Natural killer cell (primary cell): ENCODE measurements at regions not wholly inside any gene's neighbourhood (a gene's known extent, or its start where the extent isn't known, plus 50 kb on each side); places are given as distances from the start of the nearest gene placed in this dataset.

Source experiments
- ATAC-seq, 3 donors: fragments of 150-1000 bp in 2 of 3; fragments of 200-7000 bp in 1 of 3; cut with Tn5 transposase; 1 replicate in 1 of 3; 2 replicates in 2 of 3; pipeline ENCODE4 v1.10.0; 2021; ENCODE audit warnings: mild to moderate bottlenecking in 2 of 3, moderate library complexity in 2 of 3
- DNase-seq, 2 donors: peaks; one replicate each; pipeline versions ENCODE4 v3.0.0 to v3.0.0-alpha.2; 2013 to 2021; ENCODE audit warnings: mixed read lengths in 1 of 2
- H3K27ac ChIP-seq: one replicate; pipeline ENCODE4 v1.5.1; 2013; ENCODE audit warnings: mild to moderate bottlenecking, low read length
- H3K27me3 ChIP-seq: one replicate; pipeline ENCODE4 v1.6.1; 2013; ENCODE audit warnings: low read length; ENCODE audit not compliant: control insufficient read depth, insufficient read depth
- H3K36me3 ChIP-seq: one replicate; pipeline ENCODE4 v1.6.1; 2013; ENCODE audit warnings: low read length; ENCODE audit not compliant: control insufficient read depth, insufficient read depth
- H3K4me1 ChIP-seq: one replicate; pipeline ENCODE4 v1.6.1; 2013; ENCODE audit warnings: low read length; ENCODE audit not compliant: control insufficient read depth, insufficient read depth
- H3K4me3 ChIP-seq: one replicate; pipeline ENCODE4 v1.5.1; 2013; ENCODE audit warnings: low read length
- H3K9me3 ChIP-seq: one replicate; pipeline ENCODE4 v1.6.1; 2013; ENCODE audit warnings: low read length; ENCODE audit not compliant: control insufficient read depth, insufficient read depth
- H3K27ac Mint-ChIP-seq, 2 donors: one replicate each; pipeline ENCODE4 v1.8.0; 2022; ENCODE audit warnings: mild to moderate bottlenecking in 2 of 2, mixed read lengths in 2 of 2, moderate library complexity in 1 of 2
- H3K27me3 Mint-ChIP-seq, 2 donors: one replicate each; pipeline ENCODE4 v1.8.0; 2022; ENCODE audit warnings: low read depth in 2 of 2, mixed read lengths in 2 of 2
- H3K36me3 Mint-ChIP-seq: one replicate; pipeline ENCODE4 v1.8.0; 2022; ENCODE audit warnings: mixed read lengths
- H3K4me1 Mint-ChIP-seq, 2 donors: one replicate each; pipeline ENCODE4 v1.8.0; 2022; ENCODE audit warnings: mixed read lengths in 2 of 2
- H3K4me3 Mint-ChIP-seq: one replicate; pipeline ENCODE4 v1.8.0; 2022; ENCODE audit warnings: mild to moderate bottlenecking, moderate library complexity, mixed read lengths
- H3K9me3 Mint-ChIP-seq, 2 donors: one replicate each; pipeline ENCODE4 v1.8.0; 2022; ENCODE audit warnings: mixed read lengths in 2 of 2
- CTCF ChIP-seq: fragments of 200-600 bp; IDR thresholded peaks from one replicate; pipeline ENCODE4 v1.8.0; 2022; ENCODE audit warnings: antibody characterized with exemption
- WGBS: methylation state at CpG from one replicate; pipeline ENCODE4 v1.1.7; 2013; ENCODE audit warnings: missing lambda C conversion rate; ENCODE audit not compliant: insufficient coverage; 5-methylcytosine and 5-hydroxymethylcytosine counted together
- intact Hi-C: fragments of 100-400 bp; cut with micrococcal nuclease; formaldehyde crosslinking; loops from one replicate; pipeline ENCODE4 v1.14.2; 2022

- no peaks in the 10 kb centered on the region for H3K36me3 Mint-ChIP-seq
- no peak for TF ChIP-seq CTCF
- H3K27ac Mint-ChIP-seq, result no peak overlapping the region
- DNase-seq, result no peak
- Histone ChIP-seq H3K4me1 (no peaks in the 10 kb centered on the region), H3K36me3 (no peaks in the 10 kb centered on the region), H3K9me3 (no peaks in the 10 kb centered on the region), H3K27ac (no peak overlapping the region), H3K27me3 (no peaks in the 10 kb centered on the region), H3K4me3 (no peak overlapping the region)
- 92% methylated on average over 3 of the region's 4 CpGs for WGBS
- intact Hi-C loops, result no loop called here
- no peaks in the 10 kb centered on the region for H3K4me1 Mint-ChIP-seq
- no peak overlapping the region for H3K4me3 Mint-ChIP-seq
- no peak for ATAC-seq
- H3K27me3 Mint-ChIP-seq, result no peaks in the 10 kb centered on the region
- H3K9me3 Mint-ChIP-seq, result peaks cover 4 to 16% of the 10 kb centered on the region in 2 donors
Measured at GRCh38 chr12:78712834-78713481, 151.6 kb upstream of the SYT1 start.

GRCh38 chr12:78719721-78720120, 144.9 kb upstream of the SYT1 start:
- no peak overlapping the region for H3K4me3 ChIP-seq
- TF ChIP-seq CTCF, result no peak
- DNase-seq (no peak), ATAC-seq (no peak)
- Mint-ChIP-seq H3K9me3 (no peaks in the 10 kb centered on the region), H3K4me3 (no peak overlapping the region), H3K27me3 (no peaks in the 10 kb centered on the region), H3K4me1 (no peaks in the 10 kb centered on the region), H3K36me3 (no peaks in the 10 kb centered on the region), H3K27ac (no peak overlapping the region)
- intact Hi-C loops, result no loop called here
- WGBS, result 81% methylated on average over 1 of the region's 1 CpG
- H3K27ac ChIP-seq, result no peak overlapping the region
- no peaks in the 10 kb centered on the region for H3K4me1 ChIP-seq
- no peaks in the 10 kb centered on the region for H3K9me3 ChIP-seq
- H3K27me3 ChIP-seq, result no peaks in the 10 kb centered on the region
- no peaks in the 10 kb centered on the region for H3K36me3 ChIP-seq

GRCh38 chr12:78721906-78722305, 142.7 kb upstream of the SYT1 start:
- TF ChIP-seq CTCF, result no peak
- H3K9me3 Mint-ChIP-seq, result peaks cover 0 to 3% of the 10 kb centered on the region in 2 donors
- intact Hi-C loops, result no loop called here
- no peaks in the 10 kb centered on the region for H3K27me3 Mint-ChIP-seq
- H3K4me3 ChIP-seq, result no peak overlapping the region
- no peak overlapping the region for H3K27ac ChIP-seq
- no peaks in the 10 kb centered on the region for H3K36me3 ChIP-seq
- no peaks in the 10 kb centered on the region for H3K4me1 Mint-ChIP-seq
- DNase-seq (no peak), ATAC-seq (no peak)
- H3K27me3 ChIP-seq, result no peaks in the 10 kb centered on the region
- no peaks in the 10 kb centered on the region for H3K9me3 ChIP-seq
- no peaks in the 10 kb centered on the region for H3K4me1 ChIP-seq
- H3K36me3 Mint-ChIP-seq, result peaks cover 1% of the 10 kb centered on the region
- H3K27ac Mint-ChIP-seq, result no peak overlapping the region
- H3K4me3 Mint-ChIP-seq, result no peak overlapping the region

GRCh38 chr12:78725033-78725432, 139.5 kb upstream of the SYT1 start:
- no peak overlapping the region for H3K4me3 Mint-ChIP-seq
- DNase-seq, result no peak
- no peak for ATAC-seq
- H3K27ac Mint-ChIP-seq, result no peak overlapping the region
- H3K9me3 ChIP-seq, result no peaks in the 10 kb centered on the region
- H3K36me3 ChIP-seq, result no peaks in the 10 kb centered on the region
- H3K27me3 ChIP-seq, result no peaks in the 10 kb centered on the region
- no peak overlapping the region for H3K4me3 ChIP-seq
- H3K9me3 Mint-ChIP-seq, result peaks cover 0 to 7% of the 10 kb centered on the region in 2 donors
- 80% methylated on average over 1 of the region's 1 CpG for WGBS
- H3K4me1 ChIP-seq, result no peaks in the 10 kb centered on the region
- no peaks in the 10 kb centered on the region for H3K4me1 Mint-ChIP-seq
- H3K27ac ChIP-seq, result no peak overlapping the region
- H3K27me3 Mint-ChIP-seq, result no peaks in the 10 kb centered on the region
- TF ChIP-seq CTCF, result no peak
- intact Hi-C loops, result no loop called here
- H3K36me3 Mint-ChIP-seq, result peaks cover 6% of the 10 kb centered on the region
